ENCODE measurements at regions not wholly inside any gene's neighbourhood (a gene's known extent, or its start where the extent isn't known, plus 50 kb on each side); places are given as distances from the start of the nearest gene placed in this dataset.

DNA sequence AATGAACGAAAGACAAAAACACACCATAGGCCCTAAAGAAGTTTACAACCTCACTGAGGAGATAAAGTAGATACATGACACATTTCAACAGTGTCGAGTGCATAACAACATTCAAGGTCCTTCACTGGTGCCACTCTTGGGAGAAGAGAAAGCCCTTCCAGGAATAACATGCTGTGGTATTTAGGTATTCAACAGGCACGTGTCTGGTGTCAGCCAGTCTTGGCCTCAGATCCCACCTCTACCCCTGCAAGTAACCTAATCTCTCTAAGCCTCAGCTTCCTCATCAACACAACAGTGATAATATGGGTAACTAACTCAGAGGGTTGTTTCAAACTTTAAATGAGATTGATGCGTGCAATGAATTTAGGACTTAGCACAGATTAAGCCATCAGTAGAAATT, 235.0 kb upstream of the ZC3H12C start:
- Mint-ChIP-seq H3K27me3 (ENCODE audit: low read depth in 3 of 3) (no peaks in the 10 kb centered on the region), H3K27ac (no peak overlapping the region), H3K36me3 (no peaks in the 10 kb centered on the region), H3K4me3 (no peak overlapping the region), H3K9me3 (no peaks in the 10 kb centered on the region), H3K4me1 (no peaks in the 10 kb centered on the region)
- DNase-seq = no peak

GRCh38 chr11:109859045-109859724, 234.0 kb upstream of the ZC3H12C start:
- H3K27me3 Mint-ChIP-seq (ENCODE audit: low read depth in 3 of 3) = no peaks in the 10 kb centered on the region

GRCh38 chr11:109862835-109863234, 230.4 kb upstream of the ZC3H12C start:
- Mint-ChIP-seq H3K9me3 (peaks cover 0 to 5% (median 0%) of the 10 kb centered on the region in 6 donors), H3K4me3 (no peak overlapping the region), H3K36me3 (peaks cover 0 to 4% (median 0%) of the 10 kb centered on the region in 3 donors), H3K27ac (no peak overlapping the region), H3K4me1 (no peaks in the 10 kb centered on the region), H3K27me3 (ENCODE audit: low read depth in 3 of 3) (no peaks in the 10 kb centered on the region)
- no peak for DNase-seq

More at GRCh38 chr11:109859045-109859724, 234.0 kb upstream of the ZC3H12C start:
- Mint-ChIP-seq H3K27ac (no peak overlapping the region), H3K4me3 (no peak overlapping the region), H3K4me1 (no peaks in the 10 kb centered on the region), H3K36me3 (no peaks in the 10 kb centered on the region), H3K9me3 (no peaks in the 10 kb centered on the region)
- no peak for DNase-seq

DNA sequence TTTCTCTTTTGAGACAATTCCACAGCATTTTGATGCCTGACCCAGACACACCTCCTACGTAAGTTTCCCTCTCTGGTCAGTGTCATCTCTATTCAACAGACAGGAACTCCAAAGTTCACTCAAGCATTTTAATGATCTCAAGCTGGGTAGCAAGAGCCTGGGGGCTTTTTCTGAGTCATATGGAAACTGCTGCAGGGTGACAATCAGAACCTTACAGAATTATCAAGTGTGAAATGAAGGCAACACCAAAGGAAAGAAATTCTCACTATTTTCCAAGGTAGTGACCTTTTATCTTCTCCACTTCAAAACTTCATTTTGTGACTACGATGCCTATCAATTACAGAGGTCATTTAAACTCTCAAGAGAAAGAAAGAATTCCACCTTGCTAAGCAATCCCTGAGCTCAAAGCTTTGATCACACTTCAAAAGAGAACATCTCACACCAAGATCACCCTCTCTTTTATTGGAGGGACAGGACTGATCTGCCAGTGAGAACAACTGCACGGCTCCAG, 229.0 kb upstream of the ZC3H12C start:
- Mint-ChIP-seq H3K27ac (no peak overlapping the region), H3K9me3 (peaks cover 0 to 5% (median 0%) of the 10 kb centered on the region in 6 donors), H3K36me3 (peaks cover 0 to 4% (median 0%) of the 10 kb centered on the region in 3 donors), H3K4me1 (no peaks in the 10 kb centered on the region), H3K4me3 (no peak overlapping the region), H3K27me3 (ENCODE audit: low read depth in 3 of 3) (no peaks in the 10 kb centered on the region)
- no peak for DNase-seq

DNA sequence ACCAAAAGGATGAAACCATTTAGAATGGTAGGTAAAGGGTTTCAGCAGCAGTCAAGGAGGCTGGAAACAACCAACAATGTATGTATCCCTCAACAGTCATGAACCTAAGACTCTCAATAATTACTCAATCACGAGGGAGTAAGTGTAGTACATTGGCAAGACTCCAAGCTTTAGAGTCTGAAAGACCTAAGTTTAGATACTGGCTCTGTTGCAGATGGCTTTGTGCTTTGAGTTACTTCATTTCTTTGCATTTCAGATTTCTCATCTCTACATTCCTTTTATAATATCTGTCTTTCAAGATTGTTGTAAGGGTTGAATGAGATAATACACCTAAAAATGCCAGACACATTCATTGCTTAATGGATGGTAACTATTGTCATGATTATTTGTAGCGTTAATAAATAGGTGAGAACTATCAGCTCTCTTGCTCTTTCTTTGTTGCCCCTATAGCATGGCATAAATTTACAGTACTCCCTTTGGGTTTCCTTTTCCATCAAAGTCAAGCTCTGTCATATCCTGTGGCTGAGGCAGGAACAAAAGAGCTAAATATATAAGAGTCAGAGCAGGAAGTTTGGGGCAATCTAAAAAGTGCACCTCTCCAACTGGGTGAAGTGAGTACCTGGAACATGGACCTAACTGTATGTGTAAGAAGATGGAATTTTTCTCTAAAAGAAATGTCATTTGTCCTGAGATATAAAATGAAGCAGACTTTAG, 228.2 kb upstream of the ZC3H12C start:
- Mint-ChIP-seq H3K9me3 (peaks cover 0 to 5% (median 0%) of the 10 kb centered on the region in 6 donors), H3K4me3 (no peak overlapping the region), H3K27me3 (ENCODE audit: low read depth in 3 of 3) (no peaks in the 10 kb centered on the region), H3K4me1 (no peaks in the 10 kb centered on the region), H3K36me3 (peaks cover 0 to 4% (median 0%) of the 10 kb centered on the region in 3 donors), H3K27ac (no peak overlapping the region)
- no peak for DNase-seq

DNA sequence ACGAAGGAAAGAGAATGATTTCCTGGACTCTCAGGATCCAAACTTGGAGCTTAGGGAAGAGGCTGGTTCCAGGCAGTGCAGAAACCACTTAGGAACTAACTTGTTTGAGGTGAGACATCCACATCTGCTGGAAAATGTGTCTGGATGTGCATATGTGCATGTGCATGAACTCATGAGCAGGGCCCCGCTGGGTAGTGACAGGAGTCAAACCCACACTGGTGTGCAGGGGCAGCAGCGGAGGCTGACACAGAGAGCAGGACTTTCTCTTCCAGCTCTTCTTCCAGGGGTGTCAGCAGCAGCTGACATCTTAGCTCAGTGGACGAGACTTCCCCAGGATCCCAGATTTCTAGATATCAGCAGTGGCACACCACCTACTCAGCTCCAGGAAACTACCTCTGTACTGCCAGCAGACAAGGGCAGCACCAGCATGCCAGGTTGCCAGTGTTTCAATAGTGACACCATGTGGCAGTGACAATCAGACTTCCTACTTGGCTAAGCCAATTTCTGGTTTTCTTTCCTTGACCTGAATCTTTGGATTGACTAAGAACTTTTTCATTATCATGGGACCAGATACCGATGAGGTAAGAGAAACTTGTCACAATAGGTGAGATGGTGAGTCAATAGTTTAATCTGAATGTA, 227.5 kb upstream of the ZC3H12C start:
- DNase-seq = no peak
- Mint-ChIP-seq H3K9me3 (peaks cover 0 to 5% (median 1%) of the 10 kb centered on the region in 6 donors), H3K27ac (no peak overlapping the region)

DNA sequence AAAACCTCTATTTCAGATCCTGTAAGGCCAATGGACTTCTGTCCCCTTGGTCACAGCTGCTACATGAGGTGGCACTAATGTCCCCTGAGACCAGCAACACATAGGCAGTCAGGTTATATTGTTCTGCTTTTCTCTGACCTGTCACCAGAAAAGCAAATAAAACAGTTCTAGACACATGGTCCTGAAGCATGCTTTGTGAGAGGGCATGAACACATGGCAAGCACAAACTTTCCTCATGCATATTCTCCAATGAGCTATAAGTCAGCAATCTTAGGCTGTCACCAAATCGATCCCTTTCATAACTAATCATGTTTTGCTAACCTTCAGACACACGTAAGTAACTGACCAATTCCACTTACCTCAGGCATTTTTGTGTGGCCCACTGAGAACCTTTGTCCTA, 225.4 kb upstream of the ZC3H12C start:
- no peaks in the 10 kb centered on the region for H3K27me3 Mint-ChIP-seq (ENCODE audit: low read depth in 3 of 3)
- H3K4me3 Mint-ChIP-seq = no peak overlapping the region
- H3K9me3 Mint-ChIP-seq = peaks cover 0 to 8% (median 2%) of the 10 kb centered on the region in 6 donors
- H3K36me3 Mint-ChIP-seq = peaks cover 0 to 4% (median 0%) of the 10 kb centered on the region in 3 donors
- no peaks in the 10 kb centered on the region for H3K4me1 Mint-ChIP-seq
- no peak overlapping the region for H3K27ac Mint-ChIP-seq
- no peak for DNase-seq

More for the DNA sequence above, 227.5 kb upstream of the ZC3H12C start:
- Mint-ChIP-seq H3K4me1 (no peaks in the 10 kb centered on the region), H3K36me3 (peaks cover 0 to 4% (median 0%) of the 10 kb centered on the region in 3 donors), H3K27me3 (ENCODE audit: low read depth in 3 of 3) (no peaks in the 10 kb centered on the region), H3K4me3 (no peak overlapping the region)

DNA sequence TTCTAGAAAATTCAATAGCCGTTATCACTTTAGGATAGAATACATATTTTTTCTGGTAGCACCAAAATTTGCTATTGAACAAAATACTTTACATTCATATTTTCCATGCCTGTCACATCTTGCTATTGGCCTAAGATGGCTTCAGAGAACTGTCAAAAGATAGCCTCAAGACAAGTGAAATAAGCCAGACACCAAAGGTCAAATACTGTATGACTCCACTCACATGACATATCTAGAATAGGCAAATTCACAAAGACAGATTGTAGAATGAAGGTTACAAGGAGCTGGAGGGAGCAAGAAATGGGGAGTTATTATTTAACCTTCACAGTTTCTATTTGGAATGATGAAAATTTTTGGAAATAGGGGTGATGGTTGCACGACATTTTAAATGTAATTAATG, 223.7 kb upstream of the ZC3H12C start:
- Mint-ChIP-seq H3K4me1 (no peaks in the 10 kb centered on the region), H3K9me3 (peaks cover 0 to 8% (median 2%) of the 10 kb centered on the region in 6 donors), H3K4me3 (no peak overlapping the region), H3K36me3 (peaks cover 0 to 4% (median 0%) of the 10 kb centered on the region in 3 donors), H3K27ac (no peak overlapping the region), H3K27me3 (ENCODE audit: low read depth in 3 of 3) (no peaks in the 10 kb centered on the region)
- no peak for DNase-seq

- Mint-ChIP-seq H3K4me3 (no peak overlapping the region), H3K9me3 (peaks cover 0 to 8% (median 2%) of the 10 kb centered on the region in 6 donors), H3K27me3 (ENCODE audit: low read depth in 3 of 3) (no peaks in the 10 kb centered on the region), H3K27ac (no peak overlapping the region), H3K36me3 (peaks cover 0 to 4% (median 0%) of the 10 kb centered on the region in 3 donors), H3K4me1 (no peaks in the 10 kb centered on the region)
- no peak for DNase-seq
These were observed 222.9 kb upstream of the ZC3H12C start for GRCh38 chr11:109870297-109870696.

GRCh38 chr11:109877043-109877442, 216.1 kb upstream of the ZC3H12C start:
- H3K4me3 Mint-ChIP-seq = no peak overlapping the region
- peaks cover 0 to 4% (median 3%) of the 10 kb centered on the region in 6 donors for H3K9me3 Mint-ChIP-seq
- H3K27ac Mint-ChIP-seq = no peak overlapping the region
- H3K4me1 Mint-ChIP-seq = no peaks in the 10 kb centered on the region
- H3K36me3 Mint-ChIP-seq = no peaks in the 10 kb centered on the region
- H3K27me3 Mint-ChIP-seq (ENCODE audit: low read depth in 3 of 3) = no peaks in the 10 kb centered on the region
- no peak for DNase-seq

GRCh38 chr11:109884501-109884900, 208.7 kb upstream of the ZC3H12C start:
- Mint-ChIP-seq H3K4me1 (no peaks in the 10 kb centered on the region), H3K27ac (no peak overlapping the region), H3K36me3 (no peaks in the 10 kb centered on the region), H3K27me3 (ENCODE audit: low read depth in 3 of 3) (peaks cover 0 to 2% (median 2%) of the 10 kb centered on the region in 3 donors), H3K4me3 (no peak overlapping the region), H3K9me3 (peaks cover 2 to 9% (median 7%) of the 10 kb centered on the region in 6 donors)
- DNase-seq = no peak

- no peaks in the 10 kb centered on the region for H3K36me3 Mint-ChIP-seq
These were observed 208.2 kb upstream of the ZC3H12C start for GRCh38 chr11:109885006-109885405.

GRCh38 chr11:109892321-109892794, 200.8 kb upstream of the ZC3H12C start:
- no peak for DNase-seq
- peaks cover 2 to 15% (median 4%) of the 10 kb centered on the region in 6 donors for H3K9me3 Mint-ChIP-seq
- peaks cover 0 to 2% (median 0%) of the 10 kb centered on the region in 3 donors for H3K27me3 Mint-ChIP-seq (ENCODE audit: low read depth in 3 of 3)
- no peak overlapping the region for H3K27ac Mint-ChIP-seq
- H3K4me3 Mint-ChIP-seq = no peak overlapping the region
- H3K4me1 Mint-ChIP-seq = no peaks in the 10 kb centered on the region
- H3K36me3 Mint-ChIP-seq = no peaks in the 10 kb centered on the region

More at GRCh38 chr11:109885006-109885405, 208.2 kb upstream of the ZC3H12C start:
- H3K9me3 Mint-ChIP-seq = peaks cover 2 to 9% (median 7%) of the 10 kb centered on the region in 6 donors
- peaks cover 0 to 2% (median 2%) of the 10 kb centered on the region in 3 donors for H3K27me3 Mint-ChIP-seq (ENCODE audit: low read depth in 3 of 3)
- H3K4me1 Mint-ChIP-seq = no peaks in the 10 kb centered on the region
- no peak overlapping the region for H3K27ac Mint-ChIP-seq
- H3K4me3 Mint-ChIP-seq = no peak overlapping the region
- no peak for DNase-seq

DNA sequence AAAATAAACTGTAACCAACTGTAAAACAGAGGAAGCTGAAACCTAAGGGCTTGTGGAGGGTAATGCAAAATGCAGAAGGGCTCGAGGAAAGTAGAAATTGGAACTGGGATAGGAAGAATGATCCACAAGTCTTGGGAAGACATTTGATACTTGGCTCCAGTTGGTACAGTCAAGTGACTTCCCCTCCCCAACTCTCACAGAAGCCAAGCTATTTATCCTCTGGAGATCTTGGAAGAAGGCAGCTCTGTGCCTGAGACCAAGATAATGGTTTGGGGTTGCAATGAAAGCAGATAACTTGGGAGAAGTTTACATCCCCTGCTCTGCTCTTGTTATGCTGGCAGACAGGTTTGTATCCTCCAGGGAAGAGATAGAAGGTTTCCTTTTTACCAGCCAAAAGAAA, 198.9 kb upstream of the ZC3H12C start:
- Mint-ChIP-seq H3K9me3 (peaks cover 2 to 25% (median 9%) of the 10 kb centered on the region in 6 donors), H3K4me3 (no peak overlapping the region), H3K4me1 (no peaks in the 10 kb centered on the region), H3K27me3 (ENCODE audit: low read depth in 3 of 3) (peaks cover 0 to 2% (median 1%) of the 10 kb centered on the region in 3 donors), H3K27ac (no peak overlapping the region), H3K36me3 (no peaks in the 10 kb centered on the region)
- no peak for DNase-seq

All from immature natural killer cell (primary cell).